Activated T-helper 2 cell treated with anti-CD3 and anti-CD28 coated beads, Interferon-gamma antibody, Interleukin-2, Interleukin-4, amounts not matched to agents 10 μg/mL and 5 μg/mL and 100 μg/mL, durations not matched to agents 14 hours and 24 hours and 36 hours (primary cell): ENCODE measurements at regions not wholly inside any gene's neighbourhood (a gene's known extent, or its start where the extent isn't known, plus 50 kb on each side); places are given as distances from the start of the nearest gene placed in this dataset.

Experiments used
- DNase-seq: peaks from one replicate; pipeline ENCODE4 v3.0.0; 2021; ENCODE audit warnings: low spot score
- H3K27ac Mint-ChIP-seq: one replicate; pipeline ENCODE4 v1.8.0; 2021; ENCODE audit warnings: mixed read lengths
- H3K27me3 Mint-ChIP-seq: one replicate; pipeline ENCODE4 v1.8.0; 2021; ENCODE audit warnings: low read depth, mixed read lengths
- H3K36me3 Mint-ChIP-seq: one replicate; pipeline ENCODE4 v1.8.0; 2021; ENCODE audit warnings: low read depth, mixed read lengths
- H3K4me1 Mint-ChIP-seq: one replicate; pipeline ENCODE4 v1.8.0; 2021; ENCODE audit warnings: low read depth, mixed read lengths
- H3K4me3 Mint-ChIP-seq: one replicate; pipeline ENCODE4 v1.8.0; 2021; ENCODE audit warnings: low read depth, mild to moderate bottlenecking, moderate library complexity, mixed read lengths
- H3K9me3 Mint-ChIP-seq: one replicate; pipeline ENCODE4 v1.8.0; 2021; ENCODE audit warnings: mixed read lengths
- intact Hi-C: fragments of 100-400 bp; cut with micrococcal nuclease; formaldehyde crosslinking; loops from one replicate; pipeline ENCODE4 v1.15.1; 2023

GRCh38 chr2:120905298-120905697 lies 169.6 kb downstream of the GLI2 start:
- Mint-ChIP-seq H3K9me3 (no peaks in the 10 kb centered on the region), H3K27ac (no peak overlapping the region), H3K36me3 (no peaks in the 10 kb centered on the region), H3K27me3 (no peaks in the 10 kb centered on the region), H3K4me3 (no peak overlapping the region), H3K4me1 (no peaks in the 10 kb centered on the region)
- intact Hi-C loops, result no loop called here
- no peak for DNase-seq

GRCh38 chr2:120905824-120906571 lies 170.3 kb downstream of the GLI2 start:
- H3K36me3 Mint-ChIP-seq, result no peaks in the 10 kb centered on the region
- H3K9me3 Mint-ChIP-seq, result no peaks in the 10 kb centered on the region
- no peaks in the 10 kb centered on the region for H3K4me1 Mint-ChIP-seq

GRCh38 chr2:120906914-120907313 lies 171.2 kb downstream of the GLI2 start:
- H3K27me3 Mint-ChIP-seq, result no peaks in the 10 kb centered on the region
- H3K4me3 Mint-ChIP-seq, result no peak overlapping the region
- no peak overlapping the region for H3K27ac Mint-ChIP-seq
- intact Hi-C loops, result no loop called here
- no peak for DNase-seq
- no peaks in the 10 kb centered on the region for H3K9me3 Mint-ChIP-seq
- no peaks in the 10 kb centered on the region for H3K36me3 Mint-ChIP-seq
- H3K4me1 Mint-ChIP-seq, result no peaks in the 10 kb centered on the region

More at GRCh38 chr2:120905824-120906571, 170.3 kb downstream of the GLI2 start:
- DNase-seq, result no peak
- H3K27me3 Mint-ChIP-seq, result no peaks in the 10 kb centered on the region
- H3K4me3 Mint-ChIP-seq, result no peak overlapping the region
- intact Hi-C loops, result no loop called here
- no peak overlapping the region for H3K27ac Mint-ChIP-seq

GRCh38 chr2:120907822-120908221 lies 172.2 kb downstream of the GLI2 start:
- H3K27ac Mint-ChIP-seq, result no peak overlapping the region

GRCh38 chr2:120908314-120908975 lies 172.8 kb downstream of the GLI2 start:
- no peak for DNase-seq
- Mint-ChIP-seq H3K9me3 (no peaks in the 10 kb centered on the region), H3K27me3 (no peaks in the 10 kb centered on the region), H3K27ac (no peak overlapping the region), H3K4me3 (no peak overlapping the region), H3K4me1 (no peaks in the 10 kb centered on the region), H3K36me3 (no peaks in the 10 kb centered on the region)
- intact Hi-C loops, result no loop called here

More at GRCh38 chr2:120907822-120908221, 172.2 kb downstream of the GLI2 start:
- intact Hi-C loops, result no loop called here
- no peaks in the 10 kb centered on the region for H3K27me3 Mint-ChIP-seq
- H3K4me3 Mint-ChIP-seq, result no peak overlapping the region
- H3K9me3 Mint-ChIP-seq, result no peaks in the 10 kb centered on the region
- no peaks in the 10 kb centered on the region for H3K36me3 Mint-ChIP-seq
- H3K4me1 Mint-ChIP-seq, result no peaks in the 10 kb centered on the region
- no peak for DNase-seq

- intact Hi-C loops, result no loop called here
- Mint-ChIP-seq H3K4me1 (no peaks in the 10 kb centered on the region), H3K9me3 (no peaks in the 10 kb centered on the region), H3K27ac (no peak overlapping the region), H3K36me3 (no peaks in the 10 kb centered on the region), H3K27me3 (no peaks in the 10 kb centered on the region), H3K4me3 (no peak overlapping the region)
- DNase-seq, result no peak
These were observed 173.4 kb downstream of the GLI2 start for GRCh38 chr2:120909102-120909501.

- intact Hi-C loops, result no loop called here
- Mint-ChIP-seq H3K27ac (no peak overlapping the region), H3K4me3 (no peak overlapping the region), H3K9me3 (no peaks in the 10 kb centered on the region), H3K4me1 (no peaks in the 10 kb centered on the region), H3K36me3 (no peaks in the 10 kb centered on the region), H3K27me3 (no peaks in the 10 kb centered on the region)
- no peak for DNase-seq
These were observed 174.5 kb downstream of the GLI2 start for GRCh38 chr2:120910164-120910563.

- Mint-ChIP-seq H3K36me3 (no peaks in the 10 kb centered on the region), H3K27me3 (no peaks in the 10 kb centered on the region), H3K4me1 (no peaks in the 10 kb centered on the region), H3K4me3 (no peak overlapping the region), H3K9me3 (no peaks in the 10 kb centered on the region), H3K27ac (no peak overlapping the region)
- intact Hi-C loops, result no loop called here
- DNase-seq, result no peak
These were observed 175.6 kb downstream of the GLI2 start for GRCh38 chr2:120910956-120911951.

- H3K4me1 Mint-ChIP-seq, result no peaks in the 10 kb centered on the region
- H3K4me3 Mint-ChIP-seq, result no peak overlapping the region
- H3K36me3 Mint-ChIP-seq, result no peaks in the 10 kb centered on the region
- H3K27ac Mint-ChIP-seq, result no peak overlapping the region
- intact Hi-C loops, result no loop called here
- no peaks in the 10 kb centered on the region for H3K27me3 Mint-ChIP-seq
- no peak for DNase-seq
- no peaks in the 10 kb centered on the region for H3K9me3 Mint-ChIP-seq
These were observed 176.7 kb downstream of the GLI2 start for GRCh38 chr2:120912101-120912985.

- no peaks in the 10 kb centered on the region for H3K27me3 Mint-ChIP-seq
- no peak overlapping the region for H3K27ac Mint-ChIP-seq
- intact Hi-C loops, result no loop called here
- no peaks in the 10 kb centered on the region for H3K4me1 Mint-ChIP-seq
- H3K9me3 Mint-ChIP-seq, result no peaks in the 10 kb centered on the region
- no peak for DNase-seq
- H3K36me3 Mint-ChIP-seq, result no peaks in the 10 kb centered on the region
- no peak overlapping the region for H3K4me3 Mint-ChIP-seq
These were observed 178.5 kb downstream of the GLI2 start for GRCh38 chr2:120913972-120914838.

GRCh38 chr2:120914839-120915521 lies 179.3 kb downstream of the GLI2 start:
- H3K4me1 Mint-ChIP-seq, result no peaks in the 10 kb centered on the region
- no peak overlapping the region for H3K27ac Mint-ChIP-seq
- no peaks in the 10 kb centered on the region for H3K9me3 Mint-ChIP-seq
- H3K4me3 Mint-ChIP-seq, result no peak overlapping the region
- no peaks in the 10 kb centered on the region for H3K27me3 Mint-ChIP-seq
- H3K36me3 Mint-ChIP-seq, result no peaks in the 10 kb centered on the region
- intact Hi-C loops, result no loop called here
- DNase-seq, result no peak
